HepG2 (cell line): ENCODE measurements at regions not wholly inside any gene's neighbourhood (a gene's known extent, or its start where the extent isn't known, plus 50 kb on each side); places are given as distances from the start of the nearest gene placed in this dataset.

Experiments
- ATAC-seq: fragments of 200-7000 bp; cut with Tn5 transposase; 3 replicates; pipeline ENCODE4 v1.9.1; 2020; ENCODE audit warnings: mild to moderate bottlenecking, moderate library complexity
- BruUV-seq: library from RNA; stranded (reverse); fragments of 400-500 nt; replicated peaks from 2 replicates; lab custom pipeline; 2021; lab: Mats Ljungman, UMichigan
- CTCF ChIA-PET: fragments of 300-600 bp; formaldehyde crosslinking; extraction: SDS; loops from one replicate; lab custom pipeline; 2021; ENCODE audit warnings: low total read pairs, inconsistent platforms, low intra/inter-chr PET ratio; lab: Yijun Ruan, JAX
- POLR2A ChIA-PET: fragments of 350-600 bp; sonication (Branson Sonifier 250); formaldehyde crosslinking; loops from one replicate; lab custom pipeline; 2020; ENCODE audit warnings: antibody characterized with exemption, inconsistent platforms; lab: Yijun Ruan, JAX
- DNase-seq: peaks from one replicate; pipeline ENCODE4 v3.0.0-alpha.2; 2015; ENCODE audit warnings: low spot score
- FAIRE-seq: peaks from 3 replicates; lab custom pipeline; 2011; peaks lifted over from hg19 to GRCh38; lab: Jason Lieb, UNC
- H2AFZ ChIP-seq: one replicate; pipeline ENCODE4 v1.6.1; 2011; ENCODE audit warnings: low read length, inconsistent platforms
- H3K27ac ChIP-seq: fragments of 300-600 bp; 3 replicates; pipeline ENCODE4 v1.8.0; 2011; ENCODE audit warnings: mixed run types, mild to moderate bottlenecking, mixed read lengths, low read length, inconsistent platforms; ENCODE audit not compliant: insufficient read depth; ENCODE audit errors: extremely low read length
- H3K27me3 ChIP-seq, 2 experiments: fragments of 200-600 bp in 1 of 2; 2 replicates in 1 of 2; 3 replicates in 1 of 2; pipeline versions ENCODE4 v1.6.0 to v1.8.0; 2011; ENCODE audit warnings: low read length in 2 of 2, mild to moderate bottlenecking in 2 of 2, moderate library complexity in 2 of 2, inconsistent platforms in 1 of 2; ENCODE audit not compliant: insufficient read depth in 2 of 2, control insufficient read depth in 1 of 2
- H3K36me3 ChIP-seq, 2 experiments: fragments of 200-600 bp in 1 of 2; replicated peaks in 1 of 2; 2 replicates in 1 of 2; 3 replicates in 1 of 2; pipeline versions ENCODE4 v1.5.1 to v1.8.0; 2011; ENCODE audit warnings: low read length in 2 of 2, inconsistent platforms in 1 of 2; ENCODE audit not compliant: insufficient read depth in 2 of 2, control insufficient read depth in 1 of 2
- H3K4me1 ChIP-seq: 2 replicates; pipeline ENCODE4 v1.5.1; 2012; ENCODE audit warnings: low read length, inconsistent platforms; ENCODE audit not compliant: insufficient read depth
- H3K4me2 ChIP-seq: 2 replicates; pipeline ENCODE4 v1.6.0; 2011; ENCODE audit warnings: low read depth, low read length, inconsistent platforms
- H3K4me3 ChIP-seq, 3 experiments: fragments of 200-600 bp in 1 of 3; sonication (generic), shearing (Covaris generic) in 1 of 3; replicated peaks in 1 of 3; 2 replicates each; pipeline ENCODE4 v1.5.1; 2011 to 2016; ENCODE audit warnings: low read length in 3 of 3, inconsistent platforms in 2 of 3, low read depth in 2 of 3, mild to moderate bottlenecking in 2 of 3, control low read depth in 1 of 3, mixed read lengths in 1 of 3; ENCODE audit not compliant: insufficient read depth in 1 of 3
- H3K79me2 ChIP-seq: one replicate; pipeline ENCODE4 v1.6.1; 2011; ENCODE audit warnings: low read length, inconsistent platforms; ENCODE audit not compliant: insufficient read depth
- H3K9ac ChIP-seq: 2 replicates; pipeline ENCODE4 v1.6.0; 2011; ENCODE audit warnings: mild to moderate bottlenecking, low read depth, low read length, inconsistent platforms; ENCODE audit not compliant: insufficient read depth
- H3K9me3 ChIP-seq: 2 replicates; pipeline ENCODE4 v1.5.1; 2012; ENCODE audit warnings: mild to moderate bottlenecking, low read length
- H4K20me1 ChIP-seq: 2 replicates; pipeline ENCODE4 v1.6.0; 2011; ENCODE audit warnings: inconsistent platforms, mild to moderate bottlenecking, low read length, moderate library complexity; ENCODE audit not compliant: insufficient read depth
- CBX5 ChIP-seq: sonication (generic); formaldehyde crosslinking; IDR thresholded peaks from 2 replicates; pipeline ENCODE4 v1.4.0; 2020; ENCODE audit warnings: missing genetic modification reagents, borderline replicate concordance
- FOXJ3 ChIP-seq: sonication (generic); formaldehyde crosslinking; IDR thresholded peaks from 2 replicates; pipeline ENCODE4 v1.4.0; 2020; ENCODE audit warnings: missing genetic modification reagents, mild to moderate bottlenecking, borderline replicate concordance
- MAX ChIP-seq: IDR thresholded peaks from 2 replicates; pipeline ENCODE4 v1.6.1; 2012; ENCODE audit warnings: inconsistent platforms
- POGZ ChIP-seq: sonication (generic); formaldehyde crosslinking; IDR thresholded peaks from 2 replicates; pipeline ENCODE4 v1.4.0; 2020; ENCODE audit warnings: mild to moderate bottlenecking, missing genetic modification reagents
- PRDM10 ChIP-seq: sonication (generic); formaldehyde crosslinking; IDR thresholded peaks from 2 replicates; pipeline ENCODE4 v1.4.0; 2020; ENCODE audit warnings: low read depth, missing genetic modification reagents
- THYN1 ChIP-seq: sonication (generic); formaldehyde crosslinking; IDR thresholded peaks from 2 replicates; pipeline ENCODE4 v1.8.1; 2023; ENCODE audit warnings: low read depth, mild to moderate bottlenecking, moderate library complexity, missing genetic modification reagents, borderline replicate concordance
- ZFP62 ChIP-seq: sonication (generic); formaldehyde crosslinking; IDR thresholded peaks from 2 replicates; pipeline ENCODE4 v1.4.0; 2020; ENCODE audit warnings: missing genetic modification reagents
- ZNF337 ChIP-seq: sonication (generic); formaldehyde crosslinking; IDR thresholded peaks from 2 replicates; pipeline ENCODE4 v1.5.1; 2020; ENCODE audit warnings: missing genetic modification reagents, low read depth, mild to moderate bottlenecking, borderline replicate concordance
- ZNF703 ChIP-seq: sonication (generic); formaldehyde crosslinking; IDR thresholded peaks from 2 replicates; pipeline ENCODE4 v1.5.1; 2020; ENCODE audit warnings: missing genetic modification reagents, mild to moderate bottlenecking, moderate library complexity, borderline replicate concordance
- ZNF749 ChIP-seq: sonication (generic); formaldehyde crosslinking; IDR thresholded peaks from 2 replicates; pipeline ENCODE4 v1.8.0; 2022; ENCODE audit warnings: mild to moderate bottlenecking, missing genetic modification reagents, moderate library complexity, borderline replicate concordance
- ZNF770 ChIP-seq: sonication (generic); formaldehyde crosslinking; IDR thresholded peaks from 2 replicates; pipeline ENCODE4 v1.5.0; 2020; ENCODE audit warnings: mild to moderate bottlenecking, missing genetic modification reagents
- in situ Hi-C: cut with HindIII; loops from 2 replicates; pipeline ENCODE4 v1.10.0; 2017; ENCODE audit warnings: low pct_unique_long_range_greater_than_20kb; ENCODE audit not compliant: extremely low pct_ligation_motif_present
- intact Hi-C: fragments of 100-400 bp; cut with micrococcal nuclease; formaldehyde crosslinking; loops from one replicate; pipeline ENCODE4 v1.10.0; 2022; ENCODE audit not compliant: unreplicated experiment

- H3K4me2 ChIP-seq, result no peak overlapping the region
- H4K20me1 ChIP-seq, result no peaks in the 10 kb centered on the region
- H3K79me2 ChIP-seq, result no peaks in the 10 kb centered on the region
- in situ Hi-C loops, result loop anchor here (5.0 to 10.0 kb wide), 2 partner anchors 659 to 1197 kb away; no protein-coding TSS in a partner anchor
- no peak overlapping the region for H3K27ac ChIP-seq
- intact Hi-C loops, result no loop called here
- POLR2A ChIA-PET, result no interaction called here
- no peaks in the 10 kb centered on the region for H3K36me3 ChIP-seq
- no peaks in the 10 kb centered on the region for H3K27me3 ChIP-seq
- BruUV-seq, result no TSS peak
- H3K4me1 ChIP-seq, result no peaks in the 10 kb centered on the region
- H2AFZ ChIP-seq, result no peak overlapping the region
- ATAC-seq (no peak), DNase-seq (no peak), FAIRE-seq (no peak)
- H3K4me3 ChIP-seq, result no peak overlapping the region
- CTCF ChIA-PET, result no interaction called here
- TF ChIP-seq ZNF749 (no peak), FOXJ3 (no peak), THYN1 (no peak), CBX5 (CRISPR knock-in tag) (no peak), ZFP62 (CRISPR knock-in tag) (no peak), PRDM10 (no peak), ZNF703 (CRISPR knock-in tag) (no peak), MAX (no peak), POGZ (CRISPR knock-in tag) (no peak), ZNF337 (no peak), ZNF770 (CRISPR knock-in tag) (no peak)
- peaks cover 11% of the 10 kb centered on the region for H3K9me3 ChIP-seq
- no peak overlapping the region for H3K9ac ChIP-seq
Observed at GRCh38 chr14:30211326-30211725, 283.7 kb upstream of the PRKD1 start.
